Fibroblast of lung (primary cell): ENCODE measurements at regions not wholly inside any gene's neighbourhood (a gene's known extent, or its start where the extent isn't known, plus 50 kb on each side); places are given as distances from the start of the nearest gene placed in this dataset.

ENCODE experiments used
- DNase-seq, 2 donors: peaks; one replicate each; pipeline versions ENCODE4 v3.0.0 to v3.0.0-alpha.2; 2010; ENCODE audit warnings: low read depth in 2 of 2
- H2AFZ ChIP-seq: 2 replicates; pipeline ENCODE4 v1.5.1; 2012; ENCODE audit warnings: low read length, control low read depth, inconsistent platforms
- H3K27ac ChIP-seq: 2 replicates; pipeline ENCODE4 v1.5.1; 2011; ENCODE audit warnings: low read length, control low read depth; ENCODE audit not compliant: insufficient read depth
- H3K27me3 ChIP-seq: 2 replicates; pipeline ENCODE4 v1.5.1; 2011; ENCODE audit warnings: mild to moderate bottlenecking, low read length; ENCODE audit not compliant: control insufficient read depth, insufficient read depth
- H3K36me3 ChIP-seq: 2 replicates; pipeline ENCODE4 v1.5.1; 2011; ENCODE audit warnings: low read length; ENCODE audit not compliant: control insufficient read depth, insufficient read depth
- H3K4me1 ChIP-seq: 2 replicates; pipeline ENCODE4 v1.5.1; 2011; ENCODE audit warnings: low read length; ENCODE audit not compliant: control insufficient read depth, insufficient read depth; ENCODE audit errors: extremely low read depth
- H3K4me2 ChIP-seq: 2 replicates; pipeline ENCODE4 v1.5.1; 2011; ENCODE audit warnings: low read length, control low read depth; ENCODE audit not compliant: insufficient read depth; ENCODE audit errors: extremely low read depth
- H3K4me3 ChIP-seq, 4 experiments: fragments of 200-600 bp in 1 of 4; sonication (generic) in 1 of 4; replicated peaks in 1 of 4; 2 replicates each; pipeline ENCODE4 v1.5.1; 2011 to 2016; ENCODE audit warnings: low read length in 4 of 4, low read depth in 3 of 4, mild to moderate bottlenecking in 3 of 4, control low read depth in 2 of 4, inconsistent platforms in 1 of 4, mixed read lengths in 1 of 4; ENCODE audit not compliant: insufficient read depth in 1 of 4; ENCODE audit errors: control extremely low read depth in 1 of 4
- H3K79me2 ChIP-seq: 2 replicates; pipeline ENCODE4 v1.5.1; 2012; ENCODE audit warnings: mild to moderate bottlenecking, low read length, inconsistent platforms; ENCODE audit not compliant: control insufficient read depth, insufficient read depth
- H3K9ac ChIP-seq: 2 replicates; pipeline ENCODE4 v1.5.1; 2011; ENCODE audit warnings: mild to moderate bottlenecking, low read length, control low read depth; ENCODE audit not compliant: insufficient read depth
- H3K9me3 ChIP-seq: 2 replicates; pipeline ENCODE4 v1.5.1; 2012; ENCODE audit warnings: low read depth, low read length; ENCODE audit not compliant: control insufficient read depth, insufficient read depth
- H4K20me1 ChIP-seq: 2 replicates; pipeline ENCODE4 v1.5.1; 2011; ENCODE audit warnings: low read length; ENCODE audit not compliant: control insufficient read depth, insufficient read depth; ENCODE audit errors: extremely low read depth
- CTCF ChIP-seq, 2 donors: IDR thresholded peaks in 1 of 2; conservative IDR thresholded peaks in 1 of 2; 1 replicate in 1 of 2; 2 replicates in 1 of 2; pipeline ENCODE4 v1.5.1; 2011 to 2012; ENCODE audit warnings: low read length in 2 of 2, control low read depth in 1 of 2, inconsistent platforms in 1 of 2, low read depth in 1 of 2, mild to moderate bottlenecking in 1 of 2
- EZH2 ChIP-seq: IDR thresholded peaks from 2 replicates; pipeline ENCODE4 v1.5.1; 2012; ENCODE audit warnings: low read length, control low read depth, mild to moderate bottlenecking; ENCODE audit errors: missing control alignments

- Histone ChIP-seq H3K9ac (no peak overlapping the region), H3K36me3 (no peaks in the 10 kb centered on the region), H3K4me1 (no peaks in the 10 kb centered on the region), H3K79me2 (no peaks in the 10 kb centered on the region), H3K9me3 (no peaks in the 10 kb centered on the region), H3K4me3 (no peak overlapping the region), H3K4me2 (no peak overlapping the region), H3K27ac (no peak overlapping the region), H4K20me1 (no peaks in the 10 kb centered on the region), H2AFZ (no peak overlapping the region), H3K27me3 (no peaks in the 10 kb centered on the region)
- TF ChIP-seq CTCF (conservative IDR thresholded peaks at IDR 0.05 in 1 of 2, IDR thresholded peaks at IDR 0.05 in 1 of 2; ENCODE audit: low read depth in 1 of 2, low read length in 2 of 2) (no peak), EZH2 (no peak)
- no peak for DNase-seq
These were observed 329.6 kb downstream of the HAO1 start for GRCh38 chr20:7610681-7611080.

GRCh38 chr20:7617797-7618196, 322.5 kb downstream of the HAO1 start:
- Histone ChIP-seq H3K27ac (no peak overlapping the region), H3K4me1 (no peaks in the 10 kb centered on the region)
- DNase-seq = no peak

GRCh38 chr20:7622399-7622961, 317.8 kb downstream of the HAO1 start:
- no peak for DNase-seq
- Histone ChIP-seq H3K27me3 (no peaks in the 10 kb centered on the region), H3K79me2 (no peaks in the 10 kb centered on the region), H3K4me3 (no peak overlapping the region), H3K9ac (no peak overlapping the region), H3K4me1 (no peaks in the 10 kb centered on the region), H3K4me2 (no peak overlapping the region), H4K20me1 (no peaks in the 10 kb centered on the region), H3K27ac (no peak overlapping the region), H3K9me3 (no peaks in the 10 kb centered on the region), H2AFZ (no peak overlapping the region), H3K36me3 (no peaks in the 10 kb centered on the region)
- TF ChIP-seq EZH2 = no peak
- no peak for TF ChIP-seq CTCF (conservative IDR thresholded peaks at IDR 0.05 in 1 of 2, IDR thresholded peaks at IDR 0.05 in 1 of 2; ENCODE audit: low read depth in 1 of 2, low read length in 2 of 2)

More at GRCh38 chr20:7617797-7618196, 322.5 kb downstream of the HAO1 start:
- no peaks in the 10 kb centered on the region for H4K20me1 ChIP-seq
- H3K79me2 ChIP-seq = no peaks in the 10 kb centered on the region
- H3K9ac ChIP-seq = no peak overlapping the region
- H2AFZ ChIP-seq = no peak overlapping the region
- no peaks in the 10 kb centered on the region for H3K9me3 ChIP-seq
- H3K4me3 ChIP-seq = no peak overlapping the region
- H3K36me3 ChIP-seq = no peaks in the 10 kb centered on the region
- H3K4me2 ChIP-seq = no peak overlapping the region
- no peaks in the 10 kb centered on the region for H3K27me3 ChIP-seq
- TF ChIP-seq EZH2 (no peak), CTCF (conservative IDR thresholded peaks at IDR 0.05 in 1 of 2, IDR thresholded peaks at IDR 0.05 in 1 of 2; ENCODE audit: low read depth in 1 of 2, low read length in 2 of 2) (no peak)
